HFFc6 (cell line): ENCODE measurements at regions not wholly inside any gene's neighbourhood (a gene's known extent, or its start where the extent isn't known, plus 50 kb on each side); places are given as distances from the start of the nearest gene placed in this dataset.

Source experiments
- DNase-seq: peaks from one replicate; pipeline ENCODE4 v3.0.0-alpha.2; 2018
- H3K27ac Mint-ChIP-seq: 2 replicates; pipeline ENCODE4 v1.8.0; 2020; ENCODE audit warnings: mild to moderate bottlenecking, mixed read lengths
- H3K27me3 Mint-ChIP-seq: 2 replicates; pipeline ENCODE4 v1.8.0; 2021; ENCODE audit warnings: mild to moderate bottlenecking, moderate library complexity, mixed read lengths; ENCODE audit not compliant: insufficient read depth
- H3K36me3 Mint-ChIP-seq: 2 replicates; pipeline ENCODE4 v1.8.0; 2021; ENCODE audit warnings: low read depth, mixed read lengths
- H3K4me1 Mint-ChIP-seq: 2 replicates; pipeline ENCODE4 v1.8.0; 2020; ENCODE audit warnings: low read depth, mixed read lengths
- H3K4me3 Mint-ChIP-seq: 2 replicates; pipeline ENCODE4 v1.8.0; 2020; ENCODE audit warnings: mild to moderate bottlenecking, moderate library complexity, mixed read lengths
- H3K9me3 Mint-ChIP-seq: 2 replicates; pipeline ENCODE4 v1.8.0; 2020; ENCODE audit warnings: mild to moderate bottlenecking, mixed read lengths
- CTCF ChIP-seq: fragments of 200-600 bp; sonication (generic); IDR thresholded peaks from 2 replicates; pipeline ENCODE4 v1.5.0; 2021; ENCODE audit warnings: antibody characterized with exemption, mild to moderate bottlenecking

- no peak overlapping the region for H3K4me3 Mint-ChIP-seq
Measured at GRCh38 chr1:198007011-198007410, 89.8 kb downstream of the LHX9 start.

GRCh38 chr1:198007687-198008607, 90.8 kb downstream of the LHX9 start:
- peak; percentile 47 for DNase-seq
- H3K27ac Mint-ChIP-seq = peak overlapping the region; percentile 64; the same call in 1 of the 2 replicates
- peaks cover 22% of the 10 kb centered on the region for H3K9me3 Mint-ChIP-seq
- TF ChIP-seq CTCF = no peak
- H3K27me3 Mint-ChIP-seq = no peaks in the 10 kb centered on the region; the same call in 1 of the 2 replicates
- peak overlapping the region; percentile 14 for H3K4me3 Mint-ChIP-seq
- H3K4me1 Mint-ChIP-seq = peaks cover 30% of the 10 kb centered on the region
- H3K36me3 Mint-ChIP-seq = peaks cover 16% of the 10 kb centered on the region

More at GRCh38 chr1:198007011-198007410, 89.8 kb downstream of the LHX9 start:
- H3K9me3 Mint-ChIP-seq = peaks cover 22% of the 10 kb centered on the region
- peaks cover 38% of the 10 kb centered on the region for H3K4me1 Mint-ChIP-seq
- no peak for TF ChIP-seq CTCF
- DNase-seq = no peak
- H3K27me3 Mint-ChIP-seq = no peaks in the 10 kb centered on the region; the same call in 1 of the 2 replicates
- peaks cover 16% of the 10 kb centered on the region for H3K36me3 Mint-ChIP-seq
- H3K27ac Mint-ChIP-seq = 0 out of 2 replicates have a peak overlapping the region, but pooled peaks have one; percentile 64

- Mint-ChIP-seq H3K36me3 (peaks cover 16% of the 10 kb centered on the region), H3K9me3 (peaks cover 18% of the 10 kb centered on the region), H3K27me3 (no peaks in the 10 kb centered on the region; the same call in 1 of the 2 replicates), H3K4me1 (peaks cover 41% of the 10 kb centered on the region), H3K4me3 (no peak overlapping the region), H3K27ac (no peak overlapping the region)
- DNase-seq = no peak
- TF ChIP-seq CTCF = no peak
Measured at GRCh38 chr1:198014355-198014754, 97.2 kb downstream of the LHX9 start.

GRCh38 chr1:198015309-198015708, 98.1 kb downstream of the LHX9 start:
- TF ChIP-seq CTCF = no peak
- H3K4me1 Mint-ChIP-seq = peaks cover 48% of the 10 kb centered on the region
- H3K9me3 Mint-ChIP-seq = peaks cover 9% of the 10 kb centered on the region
- DNase-seq = no peak
- peaks cover 10% of the 10 kb centered on the region for H3K36me3 Mint-ChIP-seq
- no peak overlapping the region for H3K4me3 Mint-ChIP-seq
- H3K27me3 Mint-ChIP-seq = no peaks in the 10 kb centered on the region; the same call in none of the 2 replicates
- H3K27ac Mint-ChIP-seq = no peak overlapping the region

- peaks cover 53% of the 10 kb centered on the region for H3K4me1 Mint-ChIP-seq
- H3K4me3 Mint-ChIP-seq = peak overlapping the region; percentile 51
- peak overlapping the region; percentile 84 for H3K27ac Mint-ChIP-seq
- no peaks in the 10 kb centered on the region for H3K9me3 Mint-ChIP-seq
- TF ChIP-seq CTCF = no peak
- H3K36me3 Mint-ChIP-seq = no peaks in the 10 kb centered on the region; the same call in 1 of the 2 replicates
- peak; percentile 99 for DNase-seq
- H3K27me3 Mint-ChIP-seq = no peaks in the 10 kb centered on the region; the same call in none of the 2 replicates
Measured at GRCh38 chr1:198018529-198018928, 101.4 kb downstream of the LHX9 start.
